GM19023 (cell line): ENCODE measurements at regions not wholly inside any gene's neighbourhood (a gene's known extent, or its start where the extent isn't known, plus 50 kb on each side); places are given as distances from the start of the nearest gene placed in this dataset.

ENCODE experiments used
- ATAC-seq: cut with Tn5 transposase; IDR thresholded peaks from one replicate; pipeline ENCODE4 v1.9.1; 2021; ENCODE audit warnings: mild to moderate bottlenecking, moderate library complexity; ENCODE audit not compliant: unreplicated experiment

DNA sequence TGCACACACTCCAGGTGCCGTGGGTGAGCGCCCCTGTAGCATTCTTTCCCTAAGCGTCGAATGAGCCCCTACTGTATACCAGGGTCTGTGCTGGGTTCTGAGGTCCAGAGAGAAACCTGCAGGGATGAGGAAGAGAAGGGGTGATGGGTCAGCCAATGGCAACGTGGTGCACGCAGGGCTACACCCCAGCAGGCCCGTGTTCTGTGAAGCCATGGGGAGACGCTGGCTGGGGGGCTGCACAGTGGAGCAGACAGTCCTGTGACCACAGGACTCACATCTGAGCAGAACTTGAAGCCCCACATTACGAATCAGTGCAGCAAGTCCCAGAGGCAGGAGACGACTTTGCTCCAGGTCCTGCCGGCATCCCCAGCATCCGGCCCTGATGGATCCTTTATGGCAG, 1481.4 kb downstream of the BRD1 start:
- ATAC-seq = no peak

DNA sequence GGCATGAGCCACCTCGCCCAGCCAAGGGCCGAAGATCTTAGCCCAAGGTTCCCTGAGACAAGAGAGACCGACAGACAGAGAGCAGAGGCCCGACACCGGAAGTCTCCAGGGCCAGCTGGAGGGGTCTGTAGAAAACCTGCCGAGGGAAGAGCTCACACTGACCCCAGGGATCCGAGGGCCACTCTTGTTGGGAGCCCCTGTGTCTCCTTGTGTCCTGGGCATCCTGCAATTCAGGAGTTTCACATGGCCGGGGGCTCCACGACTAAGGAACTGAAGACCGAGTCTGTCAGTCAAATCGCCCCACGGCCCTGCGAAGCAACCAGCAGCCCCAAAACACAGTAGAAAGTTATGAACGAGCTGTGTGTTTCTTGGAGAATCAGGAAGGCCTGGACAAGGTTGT, 1482.0 kb downstream of the BRD1 start:
- ATAC-seq = no peak

DNA sequence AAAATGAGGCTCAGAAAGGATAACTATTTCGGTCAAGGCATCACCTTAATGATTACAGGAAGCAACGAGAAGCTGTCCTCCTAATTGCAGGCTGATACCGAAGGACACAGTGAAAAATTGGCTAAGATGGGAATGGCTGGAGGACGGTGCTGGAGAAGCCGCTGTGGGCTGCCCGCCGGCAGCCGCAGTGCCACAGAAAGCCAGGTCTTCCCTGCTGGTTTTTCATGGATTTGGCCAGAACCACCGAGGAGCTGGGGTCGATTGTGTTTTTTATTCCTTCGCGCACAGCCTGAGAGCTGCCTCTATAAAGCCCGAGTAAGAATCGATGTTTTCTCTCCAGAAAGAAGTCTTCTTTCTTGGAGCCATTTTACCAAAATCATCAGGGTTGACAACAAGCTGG, 1484.2 kb downstream of the BRD1 start:
- no peak for ATAC-seq

DNA sequence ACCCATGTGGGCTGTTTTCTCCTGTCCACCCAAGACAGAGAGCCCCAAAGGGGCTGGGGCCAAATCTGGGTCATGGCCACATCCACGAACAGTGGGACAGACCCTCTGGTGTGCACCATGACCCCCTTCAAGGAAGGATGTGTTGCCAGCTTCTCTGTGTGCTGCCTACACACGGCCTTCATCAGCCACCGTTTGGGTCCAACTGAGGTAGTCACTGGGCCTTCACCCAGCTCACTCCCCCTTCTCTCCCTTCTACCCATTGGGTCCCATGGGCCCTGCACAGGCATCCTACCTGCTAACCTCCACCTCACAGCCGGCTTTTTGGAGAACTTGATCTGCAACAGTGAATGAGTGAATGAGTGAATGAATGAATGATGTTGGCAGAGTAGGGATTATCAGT, 1484.9 kb downstream of the BRD1 start:
- ATAC-seq = no peak

DNA sequence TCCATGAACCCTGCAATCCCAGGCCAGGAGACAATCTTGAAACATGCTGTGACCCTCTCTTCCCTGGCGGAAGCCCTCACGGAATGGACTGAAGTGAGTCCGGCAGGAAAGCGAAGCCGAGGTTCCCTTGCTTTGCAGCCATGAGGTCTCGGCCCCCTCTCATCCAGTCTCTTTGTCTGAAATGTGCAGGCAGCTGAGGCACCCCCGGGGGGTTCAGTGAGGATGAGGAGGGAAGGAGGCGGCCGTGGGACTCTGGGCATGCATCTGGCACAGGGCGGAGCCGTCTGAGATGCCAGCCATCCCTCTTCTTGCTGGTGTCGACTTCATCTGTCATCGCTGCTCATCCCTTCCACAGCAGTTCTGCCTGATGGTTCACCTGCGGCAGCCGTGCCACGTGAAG, 1485.7 kb downstream of the BRD1 start:
- no peak for ATAC-seq

DNA sequence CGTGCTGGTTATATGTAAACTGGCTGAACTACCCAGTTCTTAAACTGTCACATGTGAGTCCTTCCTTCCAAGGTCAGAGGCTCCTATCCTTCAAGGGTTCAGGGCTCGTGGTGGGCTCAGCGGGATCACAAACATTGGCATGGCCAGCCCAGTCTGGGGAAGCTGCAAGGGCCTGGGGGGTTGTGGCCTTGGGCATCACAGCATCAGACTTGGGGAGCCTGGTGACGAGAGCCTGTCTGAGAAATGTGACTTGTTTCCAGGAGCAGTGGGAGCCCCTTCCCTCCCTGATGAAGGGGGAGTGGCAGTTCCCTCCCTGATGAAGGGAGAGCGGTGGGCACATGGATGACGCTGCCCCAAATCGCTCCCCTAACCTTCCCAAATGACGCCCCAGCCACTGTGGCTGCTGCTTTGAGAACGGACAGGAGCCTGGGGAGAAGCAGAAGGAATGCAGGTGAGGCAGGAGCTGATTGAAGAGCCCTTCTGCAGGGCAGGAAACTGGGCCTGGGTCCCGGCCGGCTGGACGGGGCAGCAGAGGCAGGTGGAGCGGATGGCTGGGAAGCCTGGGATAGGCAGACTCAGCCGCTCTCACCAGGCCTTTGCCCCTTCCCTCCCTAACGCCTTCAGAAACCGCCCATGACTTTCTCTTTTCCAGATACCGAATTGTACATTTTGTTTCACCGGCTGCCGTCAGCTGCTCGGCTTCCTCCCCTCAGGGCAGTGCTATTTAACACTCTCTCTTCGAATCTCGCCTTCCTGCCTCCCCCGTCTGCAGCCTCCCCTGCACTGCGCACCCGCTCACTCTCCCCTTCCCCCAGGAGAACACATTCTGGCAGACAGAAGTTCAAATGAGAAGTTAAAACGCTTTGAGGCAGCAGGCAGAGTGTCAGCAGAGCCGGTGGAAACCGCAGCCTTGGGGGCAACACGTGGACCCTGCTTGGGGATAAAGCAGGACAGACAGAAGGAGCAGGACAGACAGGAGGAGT, 1486.7 kb downstream of the BRD1 start:
- no peak for ATAC-seq

DNA sequence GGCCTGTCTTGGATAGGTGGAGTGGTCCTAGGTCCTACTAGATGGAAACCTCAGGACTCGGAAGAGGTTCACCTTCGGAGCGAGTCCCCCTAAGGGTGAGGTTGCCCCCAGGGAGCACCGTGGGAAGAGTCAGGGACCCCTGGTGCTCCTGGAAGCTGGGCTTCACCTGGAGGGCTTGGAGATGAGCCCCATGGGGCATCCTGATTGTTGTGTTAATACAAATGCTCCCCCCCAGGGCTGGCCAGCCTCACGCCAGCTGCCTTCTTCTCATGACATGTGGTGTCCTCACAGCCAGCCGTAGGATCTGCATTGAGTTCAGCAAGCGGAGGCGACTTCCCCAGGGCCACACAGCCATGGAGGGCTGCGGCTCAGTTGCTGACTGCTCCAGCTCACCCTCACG, 1487.5 kb downstream of the BRD1 start:
- no peak for ATAC-seq

DNA sequence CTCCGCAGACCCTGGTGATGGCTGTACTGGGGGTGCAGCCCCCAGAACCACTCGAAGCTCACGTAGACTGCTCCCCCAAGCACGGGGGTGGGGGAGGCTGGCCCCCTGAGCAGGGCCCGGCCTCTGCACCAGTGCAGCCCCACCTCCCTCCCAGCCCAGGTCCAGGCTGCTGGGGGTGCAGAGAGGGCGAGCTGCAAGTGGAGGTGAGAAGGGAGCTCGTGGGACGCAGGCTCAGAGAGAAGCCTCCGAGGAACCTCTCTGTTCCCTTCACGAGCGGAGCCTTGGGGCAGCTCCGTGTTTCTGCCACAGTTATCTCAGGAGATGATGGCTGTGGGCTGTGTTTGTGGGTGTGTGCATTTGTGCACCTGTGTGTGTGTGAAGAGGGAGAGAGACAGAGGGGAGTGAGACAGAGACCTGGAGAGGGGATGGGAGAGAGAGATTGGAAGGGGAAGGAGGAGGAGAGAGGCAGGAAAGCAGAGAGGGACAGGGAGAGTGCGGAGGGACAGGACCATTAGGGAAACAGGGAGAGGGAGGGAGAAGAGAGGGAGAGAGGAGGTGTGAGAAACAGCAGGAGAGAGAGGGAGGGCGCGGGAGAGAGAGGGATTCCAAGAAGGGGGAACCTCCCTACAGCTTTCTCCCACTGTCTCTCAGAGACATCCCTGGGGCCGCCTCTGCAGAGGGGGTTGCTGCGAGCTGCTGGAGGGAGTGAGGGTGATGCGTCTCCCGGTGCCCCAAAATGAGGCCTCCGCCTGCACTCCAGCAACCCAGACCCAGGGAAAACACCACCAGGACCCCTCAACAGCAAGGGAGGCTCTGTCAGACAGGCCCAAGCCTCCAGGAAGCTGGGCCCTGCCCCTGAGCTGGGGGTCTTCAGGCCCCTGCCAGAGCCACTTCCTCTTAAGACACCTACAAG, 1488.6 kb downstream of the BRD1 start:
- no peak for ATAC-seq

DNA sequence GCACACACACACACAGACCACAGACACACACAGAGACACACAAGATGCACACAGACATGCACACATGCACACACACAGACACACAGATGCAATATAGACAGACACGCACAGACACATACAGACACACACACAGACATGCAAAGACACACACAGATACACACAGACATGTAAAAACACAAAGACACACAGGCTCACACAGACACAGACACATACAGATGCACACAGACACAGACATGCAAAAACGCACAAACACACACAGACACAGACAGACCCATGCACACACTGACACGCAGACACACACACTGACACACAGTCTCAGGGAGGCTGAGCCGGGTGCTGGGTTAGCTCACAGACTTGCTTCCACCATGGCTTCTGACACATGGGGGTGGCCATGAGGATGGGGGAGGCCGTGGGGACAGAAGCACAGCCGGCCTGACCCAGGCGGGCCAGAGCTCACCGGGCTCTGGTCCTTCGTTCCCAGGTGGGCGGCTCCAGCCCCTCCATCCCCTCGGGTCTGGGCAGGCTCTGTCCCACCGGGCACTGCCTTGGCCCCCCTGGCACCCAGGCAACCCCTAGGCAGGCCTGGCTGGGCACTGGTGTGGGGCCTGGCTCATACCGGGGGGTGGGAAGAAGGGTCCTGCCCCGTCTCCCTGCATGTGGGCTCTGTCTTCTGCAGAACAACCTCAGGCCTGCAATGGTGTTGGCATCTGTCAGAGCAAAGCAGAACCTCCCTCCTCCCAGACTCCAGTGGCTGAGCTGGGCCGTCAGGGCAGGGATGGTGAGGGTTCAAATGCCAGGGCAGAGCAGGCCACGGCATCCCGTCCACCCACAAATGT, 1489.5 kb downstream of the BRD1 start:
- no peak for ATAC-seq

DNA sequence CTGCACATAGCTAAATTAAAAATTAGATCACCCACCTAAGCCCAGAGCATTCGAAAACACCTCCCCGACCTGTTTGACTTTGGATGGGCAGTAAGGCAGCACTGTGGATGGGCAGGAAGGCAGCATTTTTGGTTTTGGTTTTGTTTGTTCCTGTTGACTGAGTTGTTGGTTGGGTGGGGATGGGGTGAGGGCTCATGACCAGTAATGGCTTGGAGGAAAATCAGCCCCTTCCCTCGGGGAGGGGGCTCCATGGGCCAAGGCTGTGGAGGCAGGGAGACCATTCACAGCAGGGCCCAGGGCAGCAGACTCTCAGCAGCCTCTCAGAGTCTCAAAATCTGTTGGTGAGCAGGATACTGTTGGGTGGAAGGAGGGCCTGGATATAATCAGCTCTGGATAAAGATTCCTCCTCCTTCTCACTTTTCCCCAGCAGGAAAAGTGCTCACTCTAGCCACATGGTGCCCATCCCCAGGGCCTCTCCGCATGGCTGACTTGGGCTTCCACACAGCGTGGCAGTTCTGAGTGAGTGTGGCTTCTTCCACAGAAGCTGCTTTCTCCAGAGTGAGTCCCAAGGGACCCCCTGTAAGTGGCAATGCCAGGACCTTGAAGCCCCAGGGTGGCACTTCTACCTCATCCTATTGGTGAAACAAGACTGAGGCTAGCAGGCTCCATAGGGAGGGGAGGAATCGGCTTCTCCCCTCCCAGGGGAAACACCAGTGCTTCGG, 1491.2 kb downstream of the BRD1 start:
- no peak for ATAC-seq

DNA sequence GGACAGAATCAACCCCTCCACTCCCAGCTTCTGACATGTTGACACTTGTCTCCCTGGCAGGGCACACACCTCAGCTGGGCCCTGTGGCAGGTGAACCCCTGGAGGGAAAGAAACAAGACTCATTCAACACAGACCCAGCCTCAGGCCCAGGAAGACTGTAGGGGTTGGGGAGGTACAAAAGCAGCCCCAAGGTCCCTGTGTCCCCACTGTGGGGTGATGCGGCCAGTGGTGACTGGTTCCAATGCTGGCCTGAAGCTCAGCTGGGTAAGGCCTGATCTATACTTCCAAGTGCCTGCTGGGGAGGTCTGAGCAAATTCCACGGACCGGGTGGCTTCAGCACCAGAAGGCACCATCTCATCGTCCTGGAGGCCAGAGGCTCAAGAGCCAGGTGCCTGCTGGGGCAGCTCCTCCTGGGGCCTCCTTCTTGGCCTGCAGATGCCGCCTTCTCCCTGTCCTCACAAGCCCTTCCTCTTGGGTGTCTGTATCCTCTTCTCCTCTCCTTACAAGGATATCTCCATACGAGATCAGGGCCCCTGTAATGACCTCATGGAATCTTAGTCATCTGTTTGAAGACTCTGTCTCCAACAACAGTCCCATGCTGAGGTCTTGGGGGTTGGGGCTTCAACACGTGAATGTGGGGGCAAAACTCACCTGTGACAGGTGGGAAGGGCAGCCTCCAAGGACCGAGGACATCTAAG, 1492.1 kb downstream of the BRD1 start:
- ATAC-seq = no peak

DNA sequence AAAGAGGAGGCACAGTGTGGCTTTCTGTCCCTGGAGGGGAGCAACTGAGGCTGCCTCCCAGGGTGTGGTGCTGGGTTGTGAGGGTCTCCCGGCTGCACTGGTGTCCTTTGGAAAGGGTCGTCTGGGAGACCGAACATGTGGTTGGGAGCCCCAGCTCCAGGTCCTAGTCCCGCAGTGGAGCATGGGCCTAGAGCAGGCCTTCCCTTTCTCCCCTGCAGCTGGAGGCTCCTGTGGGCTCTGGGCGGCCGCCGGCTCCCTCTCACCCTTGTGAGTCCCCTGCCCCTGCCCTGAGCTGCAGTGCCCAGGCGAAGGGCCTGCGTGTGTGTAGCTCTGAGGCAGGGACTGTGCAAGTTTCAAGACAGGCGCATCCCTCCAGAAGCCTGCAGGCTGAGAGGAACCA, 1492.7 kb downstream of the BRD1 start:
- ATAC-seq = no peak

DNA sequence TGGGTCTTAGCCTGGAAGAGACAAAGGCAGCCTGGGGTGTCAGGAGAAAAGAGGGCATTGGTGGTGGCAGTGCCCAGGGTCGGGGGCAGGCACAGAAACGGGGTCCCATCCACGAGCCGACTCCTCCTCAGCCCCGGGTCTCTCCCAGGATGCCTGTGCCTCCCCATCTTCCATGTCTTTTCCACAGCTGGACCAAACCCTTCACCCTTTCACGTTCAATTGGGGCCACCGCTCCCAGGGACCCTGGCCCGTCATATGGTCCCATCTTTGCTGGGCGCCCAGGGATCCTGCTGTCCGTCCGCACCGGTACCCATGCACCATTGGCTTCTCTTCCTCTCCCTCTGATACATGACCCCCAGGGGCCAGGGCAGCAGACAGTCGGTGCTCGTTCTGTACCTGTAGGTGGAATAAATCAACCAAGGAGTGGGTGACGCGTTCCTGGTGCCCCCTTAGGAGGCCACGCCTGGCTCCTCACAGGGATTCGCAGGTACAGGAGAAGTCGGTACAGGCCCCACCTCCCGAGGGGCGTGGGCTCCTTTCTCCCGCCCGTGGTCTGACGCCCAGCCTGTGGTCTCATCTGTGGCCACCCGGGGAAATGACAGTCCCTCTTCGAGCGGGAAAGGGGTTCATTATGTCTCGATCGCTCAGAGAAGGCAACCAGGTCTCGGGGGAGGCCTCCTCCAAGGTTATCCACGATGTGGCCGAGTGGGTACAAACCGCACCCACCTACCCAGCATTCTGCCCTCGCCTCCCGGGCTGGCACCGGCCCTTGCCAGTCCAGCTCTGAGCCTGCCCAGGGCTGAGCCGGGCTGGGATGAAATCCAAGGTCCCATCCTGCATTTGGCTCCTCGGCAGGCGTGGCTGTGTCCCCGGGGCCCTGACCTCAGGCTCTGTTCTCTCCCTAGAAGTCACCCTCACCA, 1493.6 kb downstream of the BRD1 start:
- ATAC-seq = no peak

DNA sequence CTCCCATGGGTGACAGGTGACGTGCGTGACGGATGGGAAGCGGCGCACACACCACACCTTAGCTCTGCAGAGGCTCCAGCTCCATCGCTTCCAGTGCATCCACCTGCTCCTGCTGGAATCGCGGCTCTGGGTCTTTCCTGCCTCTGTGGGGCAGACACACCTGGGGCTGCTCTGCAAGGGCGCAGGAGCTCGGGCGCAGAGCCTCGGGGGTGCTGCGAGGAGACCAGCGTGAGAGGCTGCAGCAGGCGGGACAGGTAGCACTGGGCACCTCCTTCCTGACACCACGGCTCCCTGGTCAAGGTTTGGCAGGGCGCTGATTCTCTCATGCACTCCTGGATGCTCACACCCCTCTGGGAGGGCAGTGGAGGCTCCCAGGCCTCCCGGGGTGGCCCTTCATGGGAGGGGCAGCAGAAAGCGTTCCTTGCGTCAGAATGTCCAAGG, 1494.3 kb downstream of the BRD1 start:
- ATAC-seq = no peak

DNA sequence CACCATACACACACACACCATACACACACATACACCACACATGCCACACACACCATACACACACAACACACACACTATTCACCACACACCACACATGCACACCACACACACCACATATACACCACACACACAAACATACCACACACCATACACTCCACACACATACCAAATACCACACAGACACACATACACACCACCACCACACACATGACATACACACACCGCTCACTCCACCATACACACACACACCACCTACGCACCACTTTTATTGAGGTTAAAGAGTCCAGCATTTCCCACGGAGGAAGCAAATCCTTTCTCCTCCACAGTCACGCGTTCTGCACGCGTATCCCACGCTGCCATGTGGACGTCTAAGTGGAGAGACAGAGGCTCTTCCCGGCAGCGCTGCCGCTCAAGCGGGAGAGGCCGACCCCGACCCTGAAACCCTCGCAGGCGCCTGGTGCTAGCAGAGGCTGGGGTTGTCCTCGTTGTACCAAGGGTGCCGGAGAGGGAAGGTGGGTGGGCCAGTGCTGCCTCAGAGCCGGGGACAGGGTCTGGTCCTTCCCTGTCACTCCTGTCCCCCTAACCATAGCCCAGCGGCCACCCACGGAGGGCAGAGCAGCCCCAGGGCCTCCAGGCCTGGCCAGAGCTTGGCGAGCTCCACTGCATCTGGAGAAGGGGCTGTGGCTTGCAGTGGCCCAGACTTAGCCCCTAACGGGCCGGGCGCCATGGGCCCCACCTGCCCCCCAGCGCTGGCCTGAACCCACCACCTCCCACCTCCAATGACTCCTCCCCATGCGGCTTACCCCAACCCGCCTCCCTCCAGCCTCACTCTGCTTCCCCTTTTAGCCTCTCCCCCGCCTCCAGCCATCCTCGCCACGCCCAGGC, 1495.0 kb downstream of the BRD1 start:
- ATAC-seq = no peak

DNA sequence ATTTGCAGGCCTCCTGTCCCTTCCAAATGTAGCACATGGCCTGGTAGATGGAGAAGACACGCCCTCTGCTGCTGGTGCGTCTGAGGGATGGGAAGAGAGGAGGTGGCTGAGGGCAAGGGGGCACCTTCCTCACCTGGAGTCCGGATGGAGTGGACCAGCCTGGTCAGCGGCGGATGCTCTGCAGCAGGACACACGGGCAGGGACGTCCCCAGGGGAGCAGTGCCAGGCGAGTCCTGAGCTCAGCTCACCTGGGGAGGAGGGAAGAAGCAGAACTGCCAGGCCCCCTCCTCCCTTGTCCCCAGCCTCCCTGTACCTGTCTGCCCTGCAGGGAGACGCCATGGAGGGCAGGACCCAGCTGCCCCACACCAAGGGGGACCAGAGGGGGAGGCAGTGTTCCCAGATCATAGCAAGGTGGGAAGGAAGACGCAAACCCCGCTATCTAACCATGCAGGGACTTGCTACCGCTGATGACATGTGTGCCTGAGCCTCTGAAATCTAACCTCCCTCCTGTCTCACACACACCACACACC, 1495.9 kb downstream of the BRD1 start:
- ATAC-seq = no peak

DNA sequence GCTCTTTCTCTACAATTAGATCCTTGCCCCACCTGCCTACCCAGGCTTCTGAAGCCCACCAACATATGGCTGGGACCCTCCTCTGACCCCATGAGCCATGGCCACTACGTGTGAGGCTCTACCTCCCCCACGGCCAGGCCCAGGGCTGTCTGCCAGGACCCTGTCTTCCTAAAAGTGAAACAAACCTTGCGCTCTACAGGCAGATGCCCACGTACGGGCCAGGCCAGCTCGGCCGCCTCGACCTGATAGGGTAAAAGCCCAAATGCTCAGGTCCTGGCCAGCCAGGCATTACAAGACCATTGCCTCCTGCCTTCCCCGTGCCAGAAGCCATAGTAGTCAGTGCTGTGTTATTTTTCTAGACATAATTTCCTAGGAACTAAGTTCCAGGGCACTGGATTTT, 1496.4 kb downstream of the BRD1 start:
- ATAC-seq = no peak
